ENCODE measurements at regions not wholly inside any gene's neighbourhood (a gene's known extent, or its start where the extent isn't known, plus 50 kb on each side); places are given as distances from the start of the nearest gene placed in this dataset.

DNA sequence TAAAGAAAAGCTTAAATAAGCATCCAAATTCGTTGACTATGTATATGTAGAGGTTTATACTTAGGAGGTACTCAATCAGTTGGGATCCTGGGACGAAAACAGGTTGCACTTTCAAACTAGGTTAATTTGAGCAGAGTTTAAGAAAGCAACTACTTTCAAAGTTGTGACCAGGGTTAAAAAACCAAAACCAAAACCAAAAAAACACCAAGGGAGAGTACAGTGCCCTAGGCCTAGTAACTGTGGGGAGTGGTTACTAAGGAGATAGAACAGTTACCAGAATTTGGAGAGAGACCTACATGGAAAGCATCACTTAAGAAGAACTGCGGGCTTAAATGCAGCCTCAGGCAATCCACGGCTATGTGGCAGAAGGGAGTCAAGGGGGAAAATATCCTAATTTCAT, 148.3 kb downstream of the JRKL start:
- H3K9me3 Mint-ChIP-seq = peaks cover 0 to 2% (median 0%) of the 10 kb centered on the region in 7 donors
- no peak overlapping the region for H3K9ac ChIP-seq (ENCODE audit: insufficient read depth, low read length, poor library complexity, severe bottlenecking)
- no peaks in the 10 kb centered on the region for H3K27me3 ChIP-seq (ENCODE audit: control insufficient read depth in 2 of 2, insufficient read depth in 2 of 2, low read length in 2 of 2)
- no peak for DNase-seq
- H3K4me1 ChIP-seq (ENCODE audit: control insufficient read depth in 1 of 2, insufficient read depth in 2 of 2, low read length in 2 of 2) = no peaks in the 10 kb centered on the region
- no peak overlapping the region for H3K4me3 Mint-ChIP-seq
- peaks cover 0 to 1% (median 0%) of the 10 kb centered on the region in 3 donors for H3K27me3 Mint-ChIP-seq (ENCODE audit: low read depth in 3 of 3)
- no peaks in the 10 kb centered on the region for H3K9me3 ChIP-seq (replicated peaks in 1 of 2; ENCODE audit: control insufficient read depth in 1 of 2, insufficient read depth in 1 of 2, low read length in 2 of 2)
- intact Hi-C loops (cut with micrococcal nuclease) = no loop called here
- no peak overlapping the region for H3K27ac ChIP-seq (ENCODE audit: low read depth in 1 of 2, low read length in 2 of 2)
- H3K36me3 ChIP-seq (replicated peaks in 1 of 2; ENCODE audit: control insufficient read depth in 1 of 2, insufficient read depth in 2 of 2, low read length in 2 of 2) = no peaks in the 10 kb centered on the region
- no peaks in the 10 kb centered on the region for H3K4me1 Mint-ChIP-seq
- no peak overlapping the region for H3K27ac Mint-ChIP-seq
- H3K4me3 ChIP-seq (replicated peaks in 1 of 3; ENCODE audit: low read depth in 2 of 3, low read length in 3 of 3) = no peak overlapping the region
- H3K36me3 Mint-ChIP-seq = no peaks in the 10 kb centered on the region
- no peak overlapping the region for H2AFZ ChIP-seq (ENCODE audit: insufficient read depth, low read depth, low read length, poor library complexity, severe bottlenecking)
- WGBS (ENCODE audit: insufficient coverage) = no CpG with 5 or more reads among the region's 4 CpGs
- H3K79me2 ChIP-seq (ENCODE audit: insufficient read depth, low read length) = no peaks in the 10 kb centered on the region
- TF ChIP-seq, protein P1, sequence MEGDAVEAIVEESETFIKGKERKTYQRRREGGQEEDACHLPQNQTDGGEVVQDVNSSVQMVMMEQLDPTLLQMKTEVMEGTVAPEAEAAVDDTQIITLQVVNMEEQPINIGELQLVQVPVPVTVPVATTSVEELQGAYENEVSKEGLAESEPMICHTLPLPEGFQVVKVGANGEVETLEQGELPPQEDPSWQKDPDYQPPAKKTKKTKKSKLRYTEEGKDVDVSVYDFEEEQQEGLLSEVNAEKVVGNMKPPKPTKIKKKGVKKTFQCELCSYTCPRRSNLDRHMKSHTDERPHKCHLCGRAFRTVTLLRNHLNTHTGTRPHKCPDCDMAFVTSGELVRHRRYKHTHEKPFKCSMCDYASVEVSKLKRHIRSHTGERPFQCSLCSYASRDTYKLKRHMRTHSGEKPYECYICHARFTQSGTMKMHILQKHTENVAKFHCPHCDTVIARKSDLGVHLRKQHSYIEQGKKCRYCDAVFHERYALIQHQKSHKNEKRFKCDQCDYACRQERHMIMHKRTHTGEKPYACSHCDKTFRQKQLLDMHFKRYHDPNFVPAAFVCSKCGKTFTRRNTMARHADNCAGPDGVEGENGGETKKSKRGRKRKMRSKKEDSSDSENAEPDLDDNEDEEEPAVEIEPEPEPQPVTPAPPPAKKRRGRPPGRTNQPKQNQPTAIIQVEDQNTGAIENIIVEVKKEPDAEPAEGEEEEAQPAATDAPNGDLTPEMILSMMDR (IDR thresholded peaks at IDR 0.05) = no peak
- H4K20me1 ChIP-seq (ENCODE audit: insufficient read depth, low read length) = no peaks in the 10 kb centered on the region
- H3K4me2 ChIP-seq (replicated peaks; ENCODE audit: extremely low read depth, low read length, poor library complexity, severe bottlenecking) = no peak overlapping the region

- Mint-ChIP-seq H3K27me3 (ENCODE audit: low read depth in 3 of 3) (peaks cover 0 to 1% (median 0%) of the 10 kb centered on the region in 3 donors), H3K9me3 (peaks cover 0 to 2% (median 0%) of the 10 kb centered on the region in 7 donors), H3K4me1 (no peaks in the 10 kb centered on the region), H3K4me3 (no peak overlapping the region), H3K36me3 (no peaks in the 10 kb centered on the region), H3K27ac (no peak overlapping the region)
- Histone ChIP-seq H3K9me3 (replicated peaks in 1 of 2; ENCODE audit: control insufficient read depth in 1 of 2, insufficient read depth in 1 of 2, low read length in 2 of 2) (no peaks in the 10 kb centered on the region), H2AFZ (ENCODE audit: insufficient read depth, low read depth, low read length, poor library complexity, severe bottlenecking) (no peak overlapping the region), H3K79me2 (ENCODE audit: insufficient read depth, low read length) (no peaks in the 10 kb centered on the region), H3K36me3 (replicated peaks in 1 of 2; ENCODE audit: control insufficient read depth in 1 of 2, insufficient read depth in 2 of 2, low read length in 2 of 2) (no peaks in the 10 kb centered on the region), H3K27me3 (ENCODE audit: control insufficient read depth in 2 of 2, insufficient read depth in 2 of 2, low read length in 2 of 2) (no peaks in the 10 kb centered on the region), H3K9ac (ENCODE audit: insufficient read depth, low read length, poor library complexity, severe bottlenecking) (no peak overlapping the region), H3K4me2 (replicated peaks; ENCODE audit: extremely low read depth, low read length, poor library complexity, severe bottlenecking) (no peak overlapping the region), H4K20me1 (ENCODE audit: insufficient read depth, low read length) (no peaks in the 10 kb centered on the region), H3K4me3 (replicated peaks in 1 of 3; ENCODE audit: low read depth in 2 of 3, low read length in 3 of 3) (no peak overlapping the region), H3K27ac (ENCODE audit: low read depth in 1 of 2, low read length in 2 of 2) (no peak overlapping the region), H3K4me1 (ENCODE audit: control insufficient read depth in 1 of 2, insufficient read depth in 2 of 2, low read length in 2 of 2) (no peaks in the 10 kb centered on the region)
- DNase-seq = no peak
- TF ChIP-seq, protein P1 (IDR thresholded peaks at IDR 0.05) = no peak
- intact Hi-C loops (cut with micrococcal nuclease) = no loop called here
Measured at GRCh38 chr11:96538622-96539021, 148.8 kb downstream of the JRKL start.

Data from CD14-positive monocyte (primary cell).